Large intestine (tissue), 3 donors: ENCODE measurements at regions not wholly inside any gene's neighbourhood (a gene's known extent, or its start where the extent isn't known, plus 50 kb on each side); places are given as distances from the start of the nearest gene placed in this dataset.

Source experiments
- DNase-seq, 2 donors: peaks; one replicate each; pipeline versions ENCODE4 v3.0.0 to v3.0.0-alpha.2; 2013
- H3K27ac ChIP-seq: one replicate; pipeline ENCODE4 v1.5.1; 2013; ENCODE audit warnings: low read length
- H3K27me3 ChIP-seq: 2 replicates; pipeline ENCODE4 v1.6.1; 2013; ENCODE audit warnings: low read length; ENCODE audit not compliant: control insufficient read depth, insufficient read depth
- H3K36me3 ChIP-seq: 2 replicates; pipeline ENCODE4 v1.6.1; 2013; ENCODE audit warnings: low read length; ENCODE audit not compliant: control insufficient read depth, insufficient read depth
- H3K4me1 ChIP-seq: one replicate; pipeline ENCODE4 v1.6.1; 2013; ENCODE audit warnings: low read length; ENCODE audit not compliant: control insufficient read depth, insufficient read depth
- H3K4me3 ChIP-seq: one replicate; pipeline ENCODE4 v1.5.1; 2013; ENCODE audit warnings: low read length
- H3K9me3 ChIP-seq: one replicate; pipeline ENCODE4 v1.6.1; 2013; ENCODE audit warnings: mild to moderate bottlenecking, low read depth, low read length, moderate library complexity; ENCODE audit not compliant: control insufficient read depth
- WGBS: methylation state at CpG from one replicate; pipeline ENCODE4 v1.1.5; 2013; ENCODE audit warnings: low lambda C conversion rate; ENCODE audit not compliant: insufficient coverage; 5-methylcytosine and 5-hydroxymethylcytosine counted together

DNA sequence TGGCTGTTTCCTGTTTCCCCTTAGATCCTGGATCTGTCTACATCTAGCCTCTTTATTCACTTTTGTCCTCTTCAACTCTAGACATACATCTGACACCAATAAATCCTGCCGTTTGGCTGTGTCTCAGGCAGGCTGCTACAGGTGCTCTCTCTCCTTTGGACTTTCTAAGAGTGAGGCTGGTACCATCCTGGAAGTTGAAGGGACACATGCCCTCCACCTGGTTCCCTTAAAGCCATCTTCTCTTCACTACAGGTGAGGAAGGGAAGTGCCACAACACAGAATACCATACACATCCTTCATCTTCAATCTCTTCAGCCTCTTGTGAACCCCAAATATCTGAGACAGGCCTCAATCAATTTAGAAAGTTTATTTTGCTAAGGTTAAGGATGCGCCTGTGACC, 137.9 kb downstream of the BACH1 start:
- DNase-seq = no peak
- Histone ChIP-seq H3K4me1 (no peaks in the 10 kb centered on the region), H3K27ac (no peak overlapping the region), H3K4me3 (no peak overlapping the region), H3K9me3 (no peaks in the 10 kb centered on the region), H3K36me3 (no peaks in the 10 kb centered on the region), H3K27me3 (no peaks in the 10 kb centered on the region)
- WGBS = no CpG with 5 or more reads among the region's 2 CpGs

DNA sequence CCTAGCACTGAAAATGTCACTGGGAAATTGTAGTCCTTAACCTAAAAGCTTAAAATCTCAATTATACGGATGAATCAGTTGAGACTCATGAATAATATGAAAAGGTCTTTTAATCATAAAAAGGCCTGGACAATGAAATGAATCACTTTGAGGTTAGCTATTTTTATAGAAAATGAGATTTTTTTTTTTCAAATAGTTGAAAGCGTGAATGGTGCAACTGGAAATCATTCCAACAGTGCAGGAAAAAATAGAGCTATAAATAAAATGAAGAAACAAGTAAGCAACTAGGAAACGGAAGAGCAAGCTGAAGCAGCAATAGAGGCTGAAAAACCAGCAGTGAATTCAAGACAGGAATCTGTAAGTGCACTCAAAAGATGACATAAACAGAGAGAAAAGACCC, 142.9 kb downstream of the BACH1 start:
- Histone ChIP-seq H3K4me3 (no peak overlapping the region), H3K4me1 (no peaks in the 10 kb centered on the region), H3K27ac (no peak overlapping the region), H3K27me3 (no peaks in the 10 kb centered on the region), H3K9me3 (no peaks in the 10 kb centered on the region), H3K36me3 (no peaks in the 10 kb centered on the region)
- WGBS = 96% methylated on average over 3 of the region's 3 CpGs
- DNase-seq = no peak

DNA sequence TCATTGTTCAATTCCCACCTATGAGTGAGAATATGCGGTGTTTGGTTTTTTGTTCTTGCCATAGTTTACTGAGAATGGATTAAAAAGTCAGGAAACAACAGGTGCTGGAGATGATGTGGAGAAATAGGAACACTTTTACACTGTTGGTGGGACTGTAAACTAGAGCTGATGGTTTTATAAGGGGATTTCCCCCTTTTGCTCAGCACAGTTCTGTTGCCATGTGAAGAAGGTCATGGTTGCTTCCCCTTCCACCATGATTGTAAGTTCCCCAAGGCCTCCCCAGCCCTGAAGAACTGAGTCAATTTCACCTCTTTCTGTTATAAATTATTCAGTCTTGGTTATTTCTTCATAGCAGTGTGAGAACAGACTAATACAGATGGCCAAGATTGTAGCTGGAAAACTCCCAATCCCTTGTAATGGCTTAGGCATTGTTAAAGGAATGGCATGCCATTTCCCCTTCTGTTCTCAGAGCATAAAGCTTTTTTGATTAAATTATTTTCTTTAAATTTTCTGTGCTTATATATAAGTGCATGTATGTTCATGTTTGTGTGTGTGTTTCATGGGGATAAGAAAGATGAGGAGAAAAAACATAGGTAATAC, 144.8 kb downstream of the BACH1 start:
- no peaks in the 10 kb centered on the region for H3K36me3 ChIP-seq
- H3K27ac ChIP-seq = no peak overlapping the region
- no peak for DNase-seq
- H3K4me3 ChIP-seq = no peak overlapping the region
- H3K9me3 ChIP-seq = peaks cover 6% of the 10 kb centered on the region
- H3K27me3 ChIP-seq = no peaks in the 10 kb centered on the region
- no peaks in the 10 kb centered on the region for H3K4me1 ChIP-seq
- no CpG with 5 or more reads among the region's 1 CpG for WGBS

DNA sequence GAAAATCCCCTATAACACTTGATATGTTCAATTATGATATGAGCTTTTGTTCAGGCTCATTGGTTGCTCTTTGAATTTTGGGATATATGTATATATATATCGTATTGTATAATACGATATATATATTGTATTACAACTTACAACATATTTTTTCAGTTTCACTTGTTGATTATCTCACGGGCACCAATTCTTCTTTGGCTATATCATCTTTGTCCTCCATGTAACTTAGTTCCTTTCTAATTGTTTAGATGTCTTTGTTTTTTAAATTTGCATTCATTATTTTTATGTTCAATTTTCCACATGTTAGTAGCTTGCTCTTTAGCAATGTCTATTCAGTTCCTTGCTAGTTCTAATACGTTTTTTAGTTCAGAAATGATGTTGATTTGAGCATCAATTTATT, 150.0 kb downstream of the BACH1 start:
- WGBS = 77% methylated on average over 2 of the region's 4 CpGs
- no peak for DNase-seq
- Histone ChIP-seq H3K27me3 (no peaks in the 10 kb centered on the region), H3K27ac (no peak overlapping the region), H3K9me3 (peaks cover 6% of the 10 kb centered on the region), H3K36me3 (no peaks in the 10 kb centered on the region), H3K4me3 (no peak overlapping the region), H3K4me1 (no peaks in the 10 kb centered on the region)

DNA sequence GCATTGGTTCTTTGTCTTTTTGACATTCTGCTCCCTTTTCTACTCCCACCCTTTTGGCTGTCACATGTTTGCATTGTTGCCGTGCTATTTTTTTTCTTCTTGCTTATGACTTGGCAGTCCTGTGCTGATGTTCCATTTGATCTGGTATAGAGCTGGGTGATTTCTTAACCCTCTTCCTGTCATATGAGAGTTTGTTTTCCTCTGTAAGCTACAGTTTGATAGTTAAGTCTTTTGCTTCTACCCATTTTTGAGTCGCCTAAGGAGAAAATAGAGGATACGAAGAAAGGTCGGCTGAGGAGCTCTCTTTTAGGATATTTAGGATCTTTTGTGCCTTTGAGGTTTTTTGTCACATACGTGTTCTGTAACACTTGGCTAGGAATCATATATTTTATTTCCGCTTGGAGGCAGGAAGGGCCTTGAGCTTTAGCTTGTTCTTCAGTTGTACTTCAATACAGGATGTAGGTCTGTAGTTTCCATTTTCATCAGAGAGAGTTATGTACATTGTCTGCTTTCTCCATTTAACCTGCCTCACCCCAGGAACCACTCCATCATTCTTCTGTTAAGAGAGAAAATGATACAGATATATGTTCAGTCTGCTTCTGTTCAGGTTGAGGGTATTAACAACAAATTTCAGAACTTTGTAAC, 150.7 kb downstream of the BACH1 start:
- H3K27ac ChIP-seq = no peak overlapping the region
- H3K4me1 ChIP-seq = no peaks in the 10 kb centered on the region
- DNase-seq = no peak
- peaks cover 6% of the 10 kb centered on the region for H3K9me3 ChIP-seq
- 100% methylated on average over 3 of the region's 6 CpGs for WGBS
- H3K4me3 ChIP-seq = no peak overlapping the region
- H3K27me3 ChIP-seq = no peaks in the 10 kb centered on the region
- no peaks in the 10 kb centered on the region for H3K36me3 ChIP-seq

DNA sequence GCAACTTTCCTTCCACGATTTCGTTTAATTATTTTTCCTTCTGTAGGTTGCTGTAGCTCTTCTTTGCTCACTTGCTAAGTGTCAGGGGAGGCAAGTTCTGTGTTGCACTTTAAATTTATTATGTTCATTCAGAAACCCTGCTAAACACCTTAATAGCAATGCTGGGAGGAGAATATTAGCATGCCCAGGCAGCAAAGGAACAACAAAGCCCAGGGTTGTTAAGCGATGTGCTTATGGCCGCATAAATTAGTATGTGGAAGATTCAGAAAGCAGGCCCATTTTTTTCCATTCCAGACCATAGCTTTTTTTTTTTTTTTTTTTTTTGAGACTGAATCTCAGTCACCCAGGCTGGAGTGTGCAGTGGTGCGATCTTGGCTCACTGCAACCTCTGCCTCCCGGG, 151.3 kb downstream of the BACH1 start:
- no peaks in the 10 kb centered on the region for H3K4me1 ChIP-seq
- 92% methylated on average over 4 of the region's 6 CpGs for WGBS

DNA sequence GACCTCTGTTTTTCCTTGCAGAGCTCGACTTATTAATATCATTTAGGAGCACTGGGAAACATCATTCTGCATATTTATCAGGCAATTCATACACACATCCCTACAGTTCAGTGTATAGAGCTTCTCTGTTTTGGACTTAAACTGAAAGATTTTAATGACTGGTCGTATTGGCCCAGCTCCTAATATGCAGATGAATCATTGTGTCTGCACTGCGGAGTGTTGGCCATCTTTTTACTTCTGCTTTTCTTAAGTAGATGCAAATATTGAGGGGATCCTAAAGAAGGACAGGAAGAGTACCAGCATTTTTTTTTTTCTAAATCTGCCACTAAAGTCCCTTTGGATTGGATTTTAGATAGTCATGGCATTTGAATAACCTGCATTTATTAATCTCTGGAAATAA, 154.8 kb downstream of the BACH1 start:
- no peaks in the 10 kb centered on the region for H3K9me3 ChIP-seq

More for the DNA sequence above, 151.3 kb downstream of the BACH1 start:
- no peak overlapping the region for H3K4me3 ChIP-seq
- H3K9me3 ChIP-seq = peaks cover 6% of the 10 kb centered on the region
- H3K27me3 ChIP-seq = no peaks in the 10 kb centered on the region
- H3K36me3 ChIP-seq = no peaks in the 10 kb centered on the region
- no peak overlapping the region for H3K27ac ChIP-seq
- DNase-seq = no peak

DNA sequence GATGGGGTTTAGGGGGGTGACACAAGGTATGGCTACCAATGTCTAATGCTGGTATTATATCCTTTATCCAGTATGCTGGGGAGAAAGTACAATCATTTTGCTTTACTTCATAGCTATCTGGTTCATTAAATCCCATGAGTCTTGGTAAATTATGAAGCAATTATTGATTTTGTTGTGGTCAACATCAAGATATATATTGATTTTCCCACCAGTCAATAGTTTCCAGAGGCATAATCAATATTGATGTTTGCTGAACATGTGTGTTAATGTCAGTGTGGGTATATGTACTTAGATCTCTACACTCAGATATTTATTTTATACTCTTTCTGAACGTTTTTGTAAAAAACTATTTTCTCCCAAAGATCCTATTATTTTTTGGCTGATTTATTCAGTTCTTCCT, 155.5 kb downstream of the BACH1 start:
- WGBS = 90% methylated on average over 1 of the region's 1 CpG

More for the DNA sequence above, 154.8 kb downstream of the BACH1 start:
- no peaks in the 10 kb centered on the region for H3K36me3 ChIP-seq
- no peaks in the 10 kb centered on the region for H3K4me1 ChIP-seq
- H3K27me3 ChIP-seq = no peaks in the 10 kb centered on the region
- H3K4me3 ChIP-seq = no peak overlapping the region
- H3K27ac ChIP-seq = no peak overlapping the region
- 86% methylated on average over 1 of the region's 3 CpGs for WGBS
- DNase-seq = no peak

DNA sequence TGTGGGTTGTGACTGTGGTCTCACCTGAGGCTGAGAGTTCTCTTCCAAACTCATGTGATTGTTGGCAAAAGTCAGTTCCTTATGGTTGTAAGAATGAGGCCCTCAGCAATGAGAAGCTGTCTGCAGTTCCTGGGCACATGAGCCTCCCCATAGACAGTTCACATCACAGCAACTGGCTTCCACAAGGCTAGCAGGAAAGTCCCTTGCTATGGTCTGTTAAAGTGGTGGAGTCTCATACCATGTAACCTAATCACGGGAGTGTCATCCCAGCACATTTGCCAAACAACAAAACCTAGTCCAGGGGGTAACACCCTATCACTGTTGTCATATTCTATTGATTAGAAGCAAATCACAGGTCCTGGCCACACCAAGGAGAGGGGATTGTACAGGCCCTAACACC, 163.8 kb downstream of the BACH1 start:
- no peak overlapping the region for H3K27ac ChIP-seq
- no peak overlapping the region for H3K4me3 ChIP-seq
- H3K9me3 ChIP-seq = no peaks in the 10 kb centered on the region
- H3K27me3 ChIP-seq = no peaks in the 10 kb centered on the region
- no peaks in the 10 kb centered on the region for H3K36me3 ChIP-seq
- no peak for DNase-seq
- H3K4me1 ChIP-seq = no peaks in the 10 kb centered on the region
- no CpG with 5 or more reads among the region's 1 CpG for WGBS

More for the DNA sequence above, 155.5 kb downstream of the BACH1 start:
- no peaks in the 10 kb centered on the region for H3K9me3 ChIP-seq
- no peak for DNase-seq
- H3K4me1 ChIP-seq = no peaks in the 10 kb centered on the region
- H3K4me3 ChIP-seq = no peak overlapping the region
- H3K36me3 ChIP-seq = no peaks in the 10 kb centered on the region
- H3K27ac ChIP-seq = no peak overlapping the region
- no peaks in the 10 kb centered on the region for H3K27me3 ChIP-seq

DNA sequence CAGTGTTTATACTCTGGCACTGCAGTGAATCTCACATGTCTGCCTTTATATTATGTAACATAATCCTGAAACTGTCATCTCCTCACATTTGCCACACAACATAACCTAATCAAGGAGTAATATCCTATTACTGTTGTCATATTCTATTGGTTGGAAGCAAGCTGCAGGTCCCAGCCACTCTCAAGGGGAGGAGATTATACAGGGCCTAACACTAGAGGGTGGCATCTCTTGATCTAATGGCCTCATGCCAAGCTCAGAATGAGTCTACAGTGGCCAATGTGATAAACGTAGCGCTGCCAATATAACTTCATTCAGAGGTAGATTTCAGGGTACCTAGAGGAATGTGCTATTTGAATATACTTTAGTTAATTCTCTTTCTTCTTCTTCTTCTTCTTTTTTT, 166.8 kb downstream of the BACH1 start:
- Histone ChIP-seq H3K4me3 (no peak overlapping the region), H3K27ac (no peak overlapping the region), H3K9me3 (no peaks in the 10 kb centered on the region), H3K36me3 (no peaks in the 10 kb centered on the region), H3K27me3 (no peaks in the 10 kb centered on the region), H3K4me1 (no peaks in the 10 kb centered on the region)
- no peak for DNase-seq
- WGBS = no CpG with 5 or more reads among the region's 2 CpGs

DNA sequence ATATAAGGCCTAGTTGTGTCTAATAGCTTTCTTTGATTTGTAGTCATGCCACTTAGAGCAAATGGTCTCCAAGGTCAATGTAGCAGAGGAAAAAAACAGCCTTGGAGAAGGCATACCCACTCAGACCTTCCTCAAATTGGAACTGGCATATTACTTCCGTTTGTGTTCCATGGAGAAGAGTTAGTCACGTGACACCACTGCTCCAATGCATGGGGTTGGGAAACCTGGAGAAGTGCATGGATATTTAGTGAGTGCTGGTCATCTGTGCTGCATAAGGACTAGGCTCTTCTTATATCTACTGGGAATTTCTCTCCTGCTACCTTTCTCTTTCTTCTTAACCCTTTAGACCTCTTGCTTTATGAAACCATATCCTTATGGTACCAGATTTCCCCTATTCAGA, 167.8 kb downstream of the BACH1 start:
- H3K4me3 ChIP-seq = no peak overlapping the region
- WGBS = no CpG with 5 or more reads among the region's 2 CpGs
- H3K4me1 ChIP-seq = no peaks in the 10 kb centered on the region

More for the DNA sequence above, 167.8 kb downstream of the BACH1 start:
- no peak overlapping the region for H3K27ac ChIP-seq
- no peaks in the 10 kb centered on the region for H3K27me3 ChIP-seq
- no peaks in the 10 kb centered on the region for H3K9me3 ChIP-seq
- DNase-seq = no peak
- no peaks in the 10 kb centered on the region for H3K36me3 ChIP-seq
